ENCODE measurements at regions not wholly inside any gene's neighbourhood (a gene's known extent, or its start where the extent isn't known, plus 50 kb on each side); places are given as distances from the start of the nearest gene placed in this dataset.

DNA sequence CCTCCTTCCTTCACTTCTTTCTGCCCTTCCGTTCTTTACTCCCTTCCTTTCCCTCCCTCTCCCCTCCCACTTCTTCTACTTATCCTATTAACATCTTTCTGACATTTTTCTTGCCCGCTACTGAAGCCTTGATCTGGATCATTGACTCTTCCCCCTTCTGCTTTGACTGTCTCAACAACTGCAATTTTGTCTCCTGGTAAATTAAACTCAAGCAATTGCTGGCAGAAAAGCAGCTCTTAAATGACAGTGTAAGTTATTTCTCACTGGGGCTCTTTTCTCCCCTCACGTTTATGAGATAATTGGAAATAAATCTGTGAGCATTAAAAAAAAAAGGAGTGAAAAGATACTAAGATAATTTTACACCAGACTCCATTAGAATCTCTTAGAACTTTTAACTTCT, 120.0 kb downstream of the SLC17A6 start:
- Histone ChIP-seq H4K20me1 (ENCODE audit: insufficient read depth) (no peaks in the 10 kb centered on the region), H3K79me2 (ENCODE audit: insufficient read depth, low read depth) (no peaks in the 10 kb centered on the region), H3K4me3 (IDR thresholded peaks at IDR 0.05; ENCODE audit: insufficient read depth, low read depth, low read length) (no peak overlapping the region), H3K4me1 (ENCODE audit: low read depth, poor library complexity, severe bottlenecking) (no peaks in the 10 kb centered on the region), H3K9ac (no peak overlapping the region), H3K36me3 (ENCODE audit: insufficient read depth) (no peaks in the 10 kb centered on the region), H2AFZ (ENCODE audit: low read depth) (no peak overlapping the region), H3K4me2 (no peak overlapping the region), H3K27me3 (ENCODE audit: insufficient read depth, low read depth) (no peaks in the 10 kb centered on the region), H3K27ac (no peak overlapping the region)
- TF ChIP-seq, protein P1, sequence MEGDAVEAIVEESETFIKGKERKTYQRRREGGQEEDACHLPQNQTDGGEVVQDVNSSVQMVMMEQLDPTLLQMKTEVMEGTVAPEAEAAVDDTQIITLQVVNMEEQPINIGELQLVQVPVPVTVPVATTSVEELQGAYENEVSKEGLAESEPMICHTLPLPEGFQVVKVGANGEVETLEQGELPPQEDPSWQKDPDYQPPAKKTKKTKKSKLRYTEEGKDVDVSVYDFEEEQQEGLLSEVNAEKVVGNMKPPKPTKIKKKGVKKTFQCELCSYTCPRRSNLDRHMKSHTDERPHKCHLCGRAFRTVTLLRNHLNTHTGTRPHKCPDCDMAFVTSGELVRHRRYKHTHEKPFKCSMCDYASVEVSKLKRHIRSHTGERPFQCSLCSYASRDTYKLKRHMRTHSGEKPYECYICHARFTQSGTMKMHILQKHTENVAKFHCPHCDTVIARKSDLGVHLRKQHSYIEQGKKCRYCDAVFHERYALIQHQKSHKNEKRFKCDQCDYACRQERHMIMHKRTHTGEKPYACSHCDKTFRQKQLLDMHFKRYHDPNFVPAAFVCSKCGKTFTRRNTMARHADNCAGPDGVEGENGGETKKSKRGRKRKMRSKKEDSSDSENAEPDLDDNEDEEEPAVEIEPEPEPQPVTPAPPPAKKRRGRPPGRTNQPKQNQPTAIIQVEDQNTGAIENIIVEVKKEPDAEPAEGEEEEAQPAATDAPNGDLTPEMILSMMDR (conservative IDR thresholded peaks at IDR 0.05; ENCODE audit: low read depth, low read length) = no peak

DNA sequence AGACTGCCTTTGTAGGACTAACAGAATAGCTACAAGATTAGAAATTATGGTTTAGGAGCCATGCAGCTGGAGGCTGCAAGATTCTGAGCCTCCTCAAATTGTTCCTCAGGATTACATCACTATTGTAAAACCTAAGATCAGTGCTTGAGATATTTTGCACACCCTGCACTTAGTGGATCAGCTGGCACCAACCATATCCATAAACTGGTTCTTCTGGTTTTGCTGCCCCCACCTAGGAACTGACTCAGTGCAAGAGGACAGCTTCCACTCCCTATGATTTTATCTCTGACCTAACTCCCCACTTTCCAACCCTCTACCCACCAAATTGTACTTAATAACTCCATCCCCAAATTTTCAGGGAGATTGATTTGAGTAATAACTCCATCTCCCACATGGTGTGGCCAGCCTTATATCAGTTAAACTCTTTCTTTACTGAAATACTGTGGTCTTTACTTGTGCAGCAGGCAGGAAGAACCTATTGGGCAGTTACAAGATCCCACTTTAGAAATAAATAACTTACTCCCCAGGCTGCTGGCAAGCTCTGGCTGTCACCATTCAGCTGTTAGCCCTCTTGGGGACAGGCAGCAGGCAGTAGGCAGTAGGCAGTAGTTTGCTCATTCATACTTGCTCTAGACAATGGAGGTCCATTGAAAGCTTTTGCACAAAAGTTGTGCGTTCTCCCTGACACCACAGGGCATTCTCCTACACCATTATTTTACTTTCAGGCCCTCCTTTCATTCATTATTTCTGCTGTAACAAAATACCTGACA, 119.0 kb downstream of the SLC17A6 start:
- H3K4me2 ChIP-seq = no peak overlapping the region
- H2AFZ ChIP-seq (ENCODE audit: low read depth) = no peak overlapping the region
- no peak overlapping the region for H3K9ac ChIP-seq
- no peaks in the 10 kb centered on the region for H3K36me3 ChIP-seq (ENCODE audit: insufficient read depth)
- no peaks in the 10 kb centered on the region for H3K79me2 ChIP-seq (ENCODE audit: insufficient read depth, low read depth)
- no peaks in the 10 kb centered on the region for H4K20me1 ChIP-seq (ENCODE audit: insufficient read depth)
- H3K27ac ChIP-seq = no peak overlapping the region
- no peak overlapping the region for H3K4me3 ChIP-seq (IDR thresholded peaks at IDR 0.05; ENCODE audit: insufficient read depth, low read depth, low read length)
- TF ChIP-seq, protein P1 (conservative IDR thresholded peaks at IDR 0.05; ENCODE audit: low read depth, low read length) = no peak
- no peaks in the 10 kb centered on the region for H3K4me1 ChIP-seq (ENCODE audit: low read depth, poor library complexity, severe bottlenecking)
- H3K27me3 ChIP-seq (ENCODE audit: insufficient read depth, low read depth) = no peaks in the 10 kb centered on the region

DNA sequence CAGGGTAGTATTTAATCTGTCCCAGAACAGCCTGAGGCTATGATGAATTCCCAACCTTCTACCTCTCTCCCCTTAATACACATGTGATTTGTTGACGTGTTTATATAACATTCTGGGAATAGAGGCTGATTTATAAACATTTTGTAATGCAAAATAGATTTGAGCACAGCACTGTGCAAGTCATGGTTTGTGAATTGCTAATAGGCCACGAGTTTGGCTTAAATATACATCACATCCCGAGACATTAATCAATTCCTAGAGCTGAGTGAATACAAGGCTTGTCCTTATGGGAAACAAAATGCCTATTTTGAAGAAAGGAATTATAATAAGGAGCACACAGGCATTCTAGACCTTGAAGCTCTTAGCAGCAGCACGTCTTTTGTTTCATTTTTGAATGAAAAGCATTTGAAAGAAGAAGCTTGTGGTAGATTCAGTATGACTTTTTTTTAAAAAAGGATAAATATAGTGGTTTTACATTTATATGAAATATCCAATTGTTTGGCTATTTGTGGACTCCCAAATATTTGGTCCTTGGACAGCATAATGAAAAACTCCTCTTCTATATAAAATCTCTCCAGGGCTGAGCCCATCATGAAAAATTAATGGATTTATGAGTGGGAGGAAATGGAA, 116.4 kb downstream of the SLC17A6 start:
- no peak overlapping the region for H3K4me2 ChIP-seq

DNA sequence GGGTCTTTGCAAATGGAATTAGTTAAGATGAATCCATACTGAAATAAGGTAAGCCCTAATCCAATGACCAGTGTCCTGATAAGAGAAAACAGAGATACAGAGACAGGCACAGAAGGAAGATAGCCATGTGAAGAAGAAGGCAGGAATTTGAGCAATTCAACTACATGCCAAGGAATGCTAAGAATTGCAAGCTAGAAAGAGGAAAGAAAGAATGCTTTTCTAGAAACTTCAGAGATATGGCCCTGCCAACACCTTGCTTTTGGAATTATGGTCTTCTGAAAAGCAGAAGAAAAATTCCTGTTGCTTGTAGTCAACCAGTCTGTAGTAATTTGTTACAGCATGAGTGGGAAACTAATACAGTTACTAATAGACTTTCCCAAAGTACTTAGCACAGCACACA, 111.3 kb downstream of the SLC17A6 start:
- H3K27ac ChIP-seq = no peak overlapping the region
- no peaks in the 10 kb centered on the region for H3K27me3 ChIP-seq (ENCODE audit: insufficient read depth, low read depth)
- H4K20me1 ChIP-seq (ENCODE audit: insufficient read depth) = no peaks in the 10 kb centered on the region
- H3K36me3 ChIP-seq (ENCODE audit: insufficient read depth) = no peaks in the 10 kb centered on the region
- H3K4me1 ChIP-seq (ENCODE audit: low read depth, poor library complexity, severe bottlenecking) = no peaks in the 10 kb centered on the region
- no peak overlapping the region for H3K4me2 ChIP-seq
- H3K9ac ChIP-seq = no peak overlapping the region
- H3K4me3 ChIP-seq (IDR thresholded peaks at IDR 0.05; ENCODE audit: insufficient read depth, low read depth, low read length) = no peak overlapping the region
- TF ChIP-seq, protein P1 (conservative IDR thresholded peaks at IDR 0.05; ENCODE audit: low read depth, low read length) = no peak
- no peak overlapping the region for H2AFZ ChIP-seq (ENCODE audit: low read depth)
- H3K79me2 ChIP-seq (ENCODE audit: insufficient read depth, low read depth) = no peaks in the 10 kb centered on the region

More for the DNA sequence above, 116.4 kb downstream of the SLC17A6 start:
- Histone ChIP-seq H3K79me2 (ENCODE audit: insufficient read depth, low read depth) (no peaks in the 10 kb centered on the region), H4K20me1 (ENCODE audit: insufficient read depth) (no peaks in the 10 kb centered on the region), H3K27ac (no peak overlapping the region), H3K4me3 (IDR thresholded peaks at IDR 0.05; ENCODE audit: insufficient read depth, low read depth, low read length) (no peak overlapping the region), H3K27me3 (ENCODE audit: insufficient read depth, low read depth) (no peaks in the 10 kb centered on the region), H3K4me1 (ENCODE audit: low read depth, poor library complexity, severe bottlenecking) (no peaks in the 10 kb centered on the region), H3K9ac (no peak overlapping the region), H2AFZ (ENCODE audit: low read depth) (no peak overlapping the region), H3K36me3 (ENCODE audit: insufficient read depth) (no peaks in the 10 kb centered on the region)
- TF ChIP-seq, protein P1 (conservative IDR thresholded peaks at IDR 0.05; ENCODE audit: low read depth, low read length) = no peak
